RPMI7951 (cell line): ENCODE measurements at regions not wholly inside any gene's neighbourhood (a gene's known extent, or its start where the extent isn't known, plus 50 kb on each side); places are given as distances from the start of the nearest gene placed in this dataset.
"Not testable (repeated sequence)": the region's sequence is repeated elsewhere in the genome, so short reads cannot be mapped to it uniquely, and the experiment has no call there.

Source experiments
- DNase-seq: peaks from one replicate; pipeline ENCODE4 v3.0.0-alpha.2; 2012; ENCODE audit warnings: low read depth

DNA sequence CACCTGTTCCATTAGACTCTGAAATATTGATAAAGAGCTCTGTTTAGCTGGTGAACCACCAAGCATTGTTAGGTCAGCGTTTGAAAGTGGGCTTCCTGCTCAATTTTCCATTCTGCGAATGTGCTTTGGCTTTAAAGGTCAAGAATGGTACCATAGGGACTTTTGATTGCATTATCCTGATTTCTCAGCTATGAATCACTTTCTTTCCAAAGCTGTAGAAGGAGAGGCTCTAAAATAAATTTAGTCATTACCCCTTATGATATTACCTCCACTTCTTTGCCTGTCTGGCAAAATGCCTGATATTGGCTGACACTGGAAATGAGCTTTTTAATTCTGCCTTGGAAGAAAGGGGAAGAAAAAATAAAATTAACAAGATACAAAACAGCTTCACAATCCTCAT, 237.2 kb upstream of the CTNND2 start:
- no peak for DNase-seq

DNA sequence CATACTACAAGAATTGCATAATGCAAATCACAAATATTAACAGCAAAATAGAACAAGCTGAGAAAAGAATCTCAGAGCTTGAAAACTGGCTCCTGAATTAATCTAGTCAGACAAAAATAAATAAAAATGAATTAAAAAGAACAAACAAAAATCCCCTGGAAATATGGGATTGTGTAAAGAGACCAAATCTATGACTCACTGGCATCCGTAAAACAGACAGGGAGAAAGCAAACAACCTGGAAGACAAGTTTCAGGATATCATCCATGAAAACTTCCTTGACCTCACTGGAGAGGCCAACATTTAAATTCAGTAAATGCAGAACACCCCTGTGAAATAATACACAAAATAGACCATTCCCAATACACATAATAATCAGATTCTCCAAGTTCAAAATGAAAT, 229.3 kb upstream of the CTNND2 start:
- no peak for DNase-seq

DNA sequence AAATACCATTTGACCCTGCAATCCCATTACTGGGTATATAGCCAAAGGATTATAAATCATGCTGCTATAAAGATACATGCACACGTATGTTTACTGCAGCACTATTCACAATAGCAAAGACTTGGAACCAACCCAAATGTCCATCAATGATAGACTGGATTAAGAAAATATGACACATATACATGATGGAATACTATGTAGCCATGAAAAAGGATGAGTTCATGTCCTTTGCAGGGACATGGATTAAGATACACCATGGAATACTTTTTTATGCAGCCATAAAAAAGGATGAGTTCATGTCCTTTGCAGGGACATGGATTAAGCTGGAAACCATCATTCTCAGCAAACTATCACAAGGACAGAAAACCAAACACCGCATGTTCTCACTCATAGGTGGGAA, 226.8 kb upstream of the CTNND2 start:
- DNase-seq, result not testable (repeated sequence)

DNA sequence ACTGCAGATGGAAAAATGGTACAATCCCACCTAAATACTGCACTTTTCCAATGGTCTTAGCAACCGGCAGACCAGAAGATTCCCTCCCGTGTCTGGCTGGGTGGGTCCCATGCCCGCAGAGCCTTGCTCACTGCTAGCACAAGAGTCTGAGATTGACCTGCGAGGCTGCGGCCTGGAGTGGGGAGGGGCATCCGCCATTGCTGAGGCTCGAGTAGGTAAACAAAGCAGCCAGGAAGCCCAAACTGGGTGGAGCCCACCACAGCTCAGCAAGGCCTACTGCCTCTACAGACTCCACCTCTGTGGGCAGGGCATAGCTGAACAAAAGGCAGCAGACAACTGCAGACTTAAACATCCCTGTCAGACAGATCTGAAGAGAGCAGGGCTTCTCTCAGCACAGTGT, 221.6 kb upstream of the CTNND2 start:
- DNase-seq, result no peak

DNA sequence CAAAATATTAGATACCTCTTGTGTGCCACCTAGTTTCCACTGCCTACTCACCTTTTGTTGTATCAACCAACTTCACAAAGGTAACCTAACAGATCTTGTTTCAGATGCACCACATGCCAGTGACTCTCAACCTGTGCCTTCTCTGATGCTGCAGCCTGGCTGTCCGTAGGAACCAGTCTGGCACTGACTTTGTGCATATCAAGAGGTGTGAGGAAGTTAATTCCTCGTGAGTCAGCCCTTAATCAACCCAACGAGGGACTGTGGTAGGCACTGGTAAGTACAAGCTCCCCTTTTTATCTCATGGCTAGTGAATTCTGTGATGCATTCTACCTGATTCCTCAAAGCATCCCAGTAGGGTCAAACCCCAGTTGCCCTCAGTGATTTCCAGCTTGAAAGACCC, 215.4 kb upstream of the CTNND2 start:
- DNase-seq, result no peak

DNA sequence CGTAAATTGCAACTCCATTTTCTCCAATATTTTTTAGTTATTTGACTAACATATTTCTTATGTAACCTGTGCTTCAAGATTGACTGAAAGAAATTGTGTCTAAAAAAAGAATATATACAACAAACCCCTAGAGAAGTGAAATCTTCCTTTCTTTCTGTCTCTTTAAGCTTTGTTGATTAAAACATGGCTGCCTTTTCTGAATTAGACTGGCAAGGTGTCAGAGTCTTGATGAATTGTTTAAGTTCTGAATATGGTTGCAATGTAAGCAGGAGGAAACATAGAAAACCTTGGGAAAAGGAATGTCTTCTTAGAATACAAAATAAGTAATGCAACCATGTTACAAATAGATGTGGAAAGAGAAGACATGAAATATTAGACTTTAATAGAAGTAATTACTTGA, 209.8 kb upstream of the CTNND2 start:
- DNase-seq, result no peak

DNA sequence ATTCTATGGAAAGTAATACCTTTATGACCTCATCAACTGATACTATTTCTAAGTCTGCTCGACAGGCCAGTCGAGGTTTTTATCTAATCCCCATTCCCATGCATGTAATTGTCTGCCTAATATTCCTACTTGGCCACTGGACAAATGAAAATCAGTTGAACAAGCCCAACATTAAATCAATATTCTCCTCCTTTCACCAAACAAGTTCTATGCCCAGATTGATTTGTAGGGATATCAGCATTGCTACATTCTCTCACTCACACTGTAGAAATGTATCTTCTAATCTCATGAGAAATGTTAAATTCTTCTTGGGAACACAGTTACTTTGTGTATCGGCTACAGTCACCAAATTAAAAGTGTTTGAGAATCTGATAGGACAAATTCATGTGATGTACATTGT, 208.8 kb upstream of the CTNND2 start:
- no peak for DNase-seq

DNA sequence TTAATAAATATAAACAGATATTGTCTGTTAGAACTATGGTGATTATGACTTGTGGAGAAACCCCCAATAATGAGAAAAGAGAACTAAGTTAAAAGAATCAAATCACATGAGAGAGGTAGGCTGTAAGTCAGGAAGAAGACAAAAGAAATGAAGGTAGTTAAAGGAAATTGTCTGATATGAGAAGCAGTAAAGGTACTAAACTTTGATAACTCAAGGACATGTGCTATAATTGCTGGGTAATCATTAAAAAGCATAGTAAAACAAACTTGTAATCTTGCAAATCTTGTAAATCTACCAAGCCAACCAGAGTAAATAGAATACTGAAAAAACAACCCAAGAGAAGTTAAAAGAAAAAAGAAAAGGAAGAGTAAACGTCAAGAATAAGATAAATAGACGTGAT, 207.0 kb upstream of the CTNND2 start:
- DNase-seq, result no peak

DNA sequence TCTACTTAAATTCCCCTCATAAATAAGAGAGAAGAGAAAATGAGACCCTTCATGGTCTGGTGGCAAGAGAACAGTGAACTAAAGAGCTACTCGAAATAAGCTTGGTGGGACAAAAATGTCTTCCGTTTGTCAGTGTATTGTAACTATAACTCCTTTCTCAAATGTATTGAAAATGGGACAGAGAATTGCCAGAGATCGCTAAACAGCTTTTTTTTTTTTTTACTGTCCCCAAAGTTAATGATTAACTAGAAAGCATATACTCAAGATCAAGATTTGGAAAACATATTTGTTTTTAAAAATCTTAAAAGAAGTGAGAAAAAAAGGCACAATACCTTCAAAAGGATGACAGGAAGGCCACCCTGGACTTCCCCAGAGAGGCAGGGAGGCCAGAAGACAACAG, 206.4 kb upstream of the CTNND2 start:
- DNase-seq, result no peak

DNA sequence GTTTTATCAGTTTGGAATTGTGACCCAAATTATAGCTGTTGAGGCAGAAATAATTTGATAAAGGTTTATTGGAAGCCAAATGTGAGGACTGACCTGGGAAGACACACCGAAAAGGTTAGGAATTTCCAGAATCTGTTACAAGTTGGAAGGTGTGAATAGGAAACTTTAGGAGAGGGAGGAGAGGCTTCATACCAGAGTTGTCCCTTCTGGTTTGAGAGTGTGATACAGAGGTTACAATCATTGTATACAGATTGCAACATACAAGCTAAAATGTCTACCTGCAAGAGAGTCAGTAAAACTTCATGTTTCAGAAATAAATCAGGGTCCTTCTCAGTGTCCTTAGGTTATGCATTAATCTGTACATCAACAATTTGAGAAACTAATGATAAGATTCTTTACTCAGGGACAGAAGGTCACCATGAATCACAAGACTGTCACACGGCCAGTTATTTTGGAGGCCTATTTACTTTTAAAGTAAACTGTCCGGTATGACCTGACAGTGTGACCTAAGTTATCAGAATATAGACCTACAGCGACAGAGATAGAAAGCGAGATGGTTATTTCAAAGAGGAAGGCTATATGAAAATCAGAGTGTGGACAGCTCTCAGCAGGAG, 204.9 kb upstream of the CTNND2 start:
- no peak for DNase-seq

DNA sequence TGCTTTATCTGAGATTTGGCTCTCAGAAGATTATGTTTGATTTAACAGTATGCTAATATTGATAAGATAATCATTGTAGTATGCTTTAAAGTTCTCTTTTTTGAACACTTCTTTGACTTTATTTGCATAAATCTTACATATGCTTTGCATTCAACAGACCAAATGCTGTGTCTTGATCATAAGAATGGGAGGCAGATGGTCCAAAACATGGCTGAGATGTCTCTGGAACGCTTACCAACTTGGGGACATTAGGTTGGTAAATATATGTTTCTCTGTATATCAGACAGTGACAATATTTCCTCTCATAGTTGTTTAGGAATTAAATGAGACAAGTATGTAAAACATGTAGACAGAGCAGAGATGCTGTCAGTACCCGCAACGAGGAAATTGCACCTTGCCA, 197.9 kb upstream of the CTNND2 start:
- no peak for DNase-seq

DNA sequence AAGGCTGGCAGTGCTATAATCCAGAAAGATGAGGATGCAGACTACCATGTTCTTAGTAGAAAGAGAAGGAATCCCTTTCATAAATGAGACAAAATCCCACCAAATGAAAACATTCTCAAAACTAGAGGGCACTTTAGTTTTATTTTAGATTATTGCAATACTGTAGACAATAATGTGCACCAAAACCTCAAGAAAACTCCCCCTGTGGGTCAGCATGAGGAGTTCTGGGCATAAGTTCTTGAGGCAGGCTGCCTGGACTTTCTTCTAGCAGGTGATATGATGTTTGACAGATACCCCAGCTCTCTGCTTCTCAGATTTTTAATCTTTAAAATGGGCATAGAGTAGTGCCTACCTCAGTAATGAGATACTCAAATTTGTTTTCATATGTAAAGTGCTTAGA, 196.3 kb upstream of the CTNND2 start:
- no peak for DNase-seq

DNA sequence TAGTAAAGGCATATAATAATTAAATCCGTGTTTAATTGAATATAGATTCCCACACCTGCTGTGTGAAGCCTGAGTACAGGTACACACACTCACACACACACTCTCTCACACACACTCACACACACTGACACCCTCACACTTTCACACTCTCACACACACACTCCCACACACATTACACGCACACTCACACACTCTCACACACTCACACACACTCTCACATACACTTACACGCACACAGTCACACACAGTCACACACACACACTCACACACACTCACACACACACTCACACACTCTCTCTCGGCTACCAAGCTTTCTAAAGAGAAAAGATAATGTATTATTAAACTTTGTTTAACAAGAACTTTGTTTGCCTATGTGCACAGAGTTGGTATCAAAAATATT, 195.1 kb upstream of the CTNND2 start:
- DNase-seq, result no peak

DNA sequence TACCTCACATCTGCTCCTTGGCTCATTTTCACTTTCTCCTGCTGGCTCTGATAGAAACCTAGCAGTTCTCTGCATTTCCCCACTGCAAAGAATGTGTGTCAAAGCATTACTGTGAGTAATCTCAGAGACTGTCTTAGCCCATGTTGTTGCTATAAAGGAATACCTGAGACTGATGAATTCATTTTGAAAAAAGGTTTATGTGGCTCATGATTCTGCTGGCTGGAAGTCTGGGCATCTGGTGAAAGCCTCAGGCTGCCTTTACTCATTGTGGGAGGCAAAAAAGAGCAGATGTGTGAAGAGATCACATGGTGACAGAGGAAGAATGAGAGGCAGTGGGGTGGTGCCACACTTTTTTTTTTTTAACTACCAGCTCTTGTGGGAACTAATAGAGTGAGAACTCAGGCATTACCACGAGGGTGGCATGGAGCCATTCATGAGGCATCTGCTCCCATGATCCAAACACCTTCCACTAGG, 191.6 kb upstream of the CTNND2 start:
- peak; percentile 11 for DNase-seq

DNA sequence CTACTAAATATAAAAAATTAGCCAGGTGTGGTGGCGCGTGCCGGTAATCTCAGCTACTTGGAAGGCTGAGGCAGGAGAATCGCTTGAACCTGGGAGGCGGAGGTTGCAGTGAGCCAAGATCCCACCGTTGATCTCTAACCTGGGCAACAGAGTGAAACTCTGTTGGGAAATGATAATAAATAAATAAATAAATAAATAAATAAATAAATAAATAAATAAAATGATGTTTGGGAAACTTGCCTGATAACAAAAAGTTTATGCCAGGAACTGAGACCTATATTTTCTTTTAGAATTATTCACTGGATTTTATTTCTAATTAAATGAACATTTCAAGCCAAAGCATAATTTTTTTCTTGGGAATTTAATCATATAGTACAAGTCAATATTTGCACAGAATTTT, 189.3 kb upstream of the CTNND2 start:
- no peak for DNase-seq

DNA sequence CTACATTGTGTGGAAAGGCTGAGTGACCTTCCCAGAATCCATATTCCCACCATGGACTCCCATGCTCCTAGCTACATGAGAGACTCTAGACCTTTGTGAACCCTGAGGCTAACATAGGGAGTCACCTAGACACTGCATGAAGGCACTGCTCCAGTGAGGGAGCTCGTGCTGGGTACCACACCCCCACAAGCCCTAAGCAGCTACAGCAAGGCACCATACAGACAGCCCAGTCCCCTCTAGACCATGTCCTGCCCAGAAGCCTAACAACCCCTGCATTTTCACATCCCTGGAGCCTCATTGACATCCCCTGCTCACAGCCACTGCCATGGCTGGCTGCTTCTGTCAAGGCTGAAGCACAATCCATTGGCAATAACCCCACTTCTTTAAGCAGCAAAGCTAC, 176.5 kb upstream of the CTNND2 start:
- DNase-seq, result no peak

DNA sequence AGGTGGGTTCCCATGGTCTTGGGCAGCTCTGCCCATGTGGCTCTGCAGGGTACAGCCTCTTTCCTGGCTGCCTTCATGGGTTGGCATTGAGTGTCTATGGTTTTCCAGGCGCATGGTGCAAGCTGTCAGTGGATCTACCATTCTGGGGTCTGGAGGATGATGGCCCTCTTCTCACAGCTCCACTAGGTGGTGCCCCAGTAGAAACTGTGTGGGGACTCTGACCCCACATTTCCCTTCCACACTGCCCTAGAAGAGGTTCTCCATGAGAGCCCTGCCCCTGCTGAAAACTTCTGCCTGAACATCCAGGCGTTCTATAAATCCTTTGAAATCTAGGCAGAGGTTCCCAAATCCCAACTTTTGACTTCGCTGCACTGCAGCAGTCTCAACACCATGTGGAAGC, 174.0 kb upstream of the CTNND2 start:
- not testable (repeated sequence) for DNase-seq

DNA sequence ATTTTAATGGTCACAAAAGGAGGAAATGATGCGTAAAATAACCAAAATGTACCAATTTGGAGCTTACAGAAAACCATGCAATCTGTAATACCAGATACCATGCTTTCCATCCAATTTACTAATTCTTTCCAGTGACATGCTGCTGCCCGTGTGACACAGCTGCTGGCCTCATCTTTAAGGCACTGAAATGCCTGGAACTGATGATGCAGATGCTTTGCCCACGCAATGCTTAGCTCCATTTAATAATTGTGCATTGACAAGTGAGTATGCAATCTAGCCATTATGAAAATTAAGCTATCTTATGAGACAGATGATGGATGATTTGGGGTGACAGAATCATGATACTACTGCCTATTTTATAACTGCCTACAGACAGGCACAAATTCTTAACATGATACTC, 169.2 kb upstream of the CTNND2 start:
- no peak for DNase-seq

DNA sequence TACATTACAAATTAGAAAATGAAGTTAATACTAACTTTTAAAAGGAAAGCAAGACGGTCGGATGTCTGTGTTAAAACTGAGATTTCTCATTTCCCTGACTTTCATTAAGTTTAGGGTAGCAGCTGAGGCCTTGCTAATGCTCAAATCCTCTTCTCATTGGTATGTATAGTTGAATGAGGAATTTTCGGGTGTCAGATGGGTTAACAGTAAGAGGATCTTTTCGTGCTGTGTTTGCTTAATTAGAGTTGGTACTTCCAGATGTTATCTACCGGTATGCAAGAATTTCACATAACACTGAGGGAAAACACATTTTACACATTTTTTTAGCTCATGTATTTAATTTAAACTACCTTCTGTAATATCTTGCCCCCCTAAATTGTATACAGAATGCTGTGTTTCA, 168.2 kb upstream of the CTNND2 start:
- DNase-seq, result no peak

DNA sequence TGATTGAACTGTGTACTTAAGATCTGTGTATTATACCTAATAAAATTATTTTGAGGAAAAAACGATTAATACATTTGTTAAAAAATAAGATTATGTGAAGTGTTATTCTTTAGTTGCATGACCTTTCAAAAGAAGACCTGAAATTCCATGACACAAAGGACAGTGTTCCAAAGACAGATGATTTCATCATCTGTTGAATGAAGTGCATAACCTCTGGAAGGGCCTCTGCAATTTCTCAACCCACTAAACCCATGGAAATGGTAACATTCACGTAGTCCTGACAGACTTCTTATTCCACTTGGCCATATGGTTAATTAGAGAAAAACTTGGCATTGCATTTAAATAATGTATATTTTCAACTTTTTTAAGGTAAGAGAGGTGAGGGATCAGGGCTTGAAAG, 167.2 kb upstream of the CTNND2 start:
- DNase-seq, result no peak

DNA sequence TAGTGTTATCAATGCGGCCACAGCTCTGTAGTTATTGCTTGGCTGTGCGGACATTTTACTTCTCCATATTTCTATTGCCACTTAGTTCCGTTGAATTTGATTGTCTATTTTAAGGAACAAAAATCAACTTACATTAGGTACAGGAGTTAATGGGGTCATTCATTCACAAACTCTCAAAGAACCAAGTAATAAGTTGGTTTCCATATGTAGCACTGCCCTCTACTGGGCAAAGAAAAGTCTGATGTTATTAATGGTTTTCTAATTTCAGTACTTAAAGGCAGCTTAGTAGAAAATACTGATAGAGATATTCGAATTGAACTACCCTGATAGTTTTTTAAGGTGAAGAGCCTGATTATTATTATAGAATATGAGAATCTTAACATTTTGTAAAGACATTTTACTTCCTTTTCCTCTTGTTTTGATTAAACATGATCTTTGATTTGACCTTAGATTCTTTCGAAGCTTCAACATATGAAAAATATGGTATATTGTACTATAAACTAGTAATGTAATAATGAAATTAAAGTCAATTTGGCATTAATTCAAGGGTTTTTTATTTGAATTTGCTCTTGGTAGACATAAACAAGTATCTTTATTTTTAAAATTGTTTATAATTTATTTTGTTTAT, 119.5 kb upstream of the CTNND2 start:
- peak; percentile 28 for DNase-seq

DNA sequence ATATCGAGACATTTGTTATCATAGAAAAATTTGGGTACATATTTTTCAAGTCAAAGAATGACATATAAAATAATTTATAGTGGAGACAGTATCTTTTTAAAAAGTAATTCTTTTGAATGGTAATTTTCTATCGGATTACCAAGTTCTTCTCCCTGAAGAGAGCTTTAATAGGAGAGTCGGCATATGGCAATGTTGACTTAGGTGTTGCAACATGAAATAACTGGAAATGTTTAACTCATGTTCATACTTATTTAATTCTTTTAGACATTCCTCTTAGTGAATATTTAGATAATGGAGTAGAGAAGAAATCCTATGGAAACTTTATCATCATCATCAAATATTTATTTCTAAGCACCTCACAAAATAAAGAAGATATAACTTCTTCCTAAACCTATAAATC, 118.2 kb upstream of the CTNND2 start:
- no peak for DNase-seq

DNA sequence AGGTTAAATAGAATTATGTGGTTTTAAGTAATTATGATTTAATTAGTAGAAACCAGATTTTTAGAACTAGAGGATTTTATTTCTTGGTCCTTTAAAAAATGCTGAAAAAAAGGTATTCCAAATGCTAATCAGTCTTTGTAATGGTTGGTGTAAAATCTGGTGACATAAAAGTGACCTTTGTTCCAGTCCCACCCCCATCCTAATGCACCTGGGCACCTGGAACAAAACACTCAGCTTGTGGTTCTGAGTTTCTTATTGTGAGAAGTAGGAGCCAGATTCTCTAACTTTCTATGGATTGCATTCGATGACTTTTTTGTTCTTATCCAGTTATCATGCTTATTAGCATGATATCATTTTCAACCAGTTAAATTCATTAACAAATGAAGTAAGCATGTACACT, 115.1 kb upstream of the CTNND2 start:
- no peak for DNase-seq

DNA sequence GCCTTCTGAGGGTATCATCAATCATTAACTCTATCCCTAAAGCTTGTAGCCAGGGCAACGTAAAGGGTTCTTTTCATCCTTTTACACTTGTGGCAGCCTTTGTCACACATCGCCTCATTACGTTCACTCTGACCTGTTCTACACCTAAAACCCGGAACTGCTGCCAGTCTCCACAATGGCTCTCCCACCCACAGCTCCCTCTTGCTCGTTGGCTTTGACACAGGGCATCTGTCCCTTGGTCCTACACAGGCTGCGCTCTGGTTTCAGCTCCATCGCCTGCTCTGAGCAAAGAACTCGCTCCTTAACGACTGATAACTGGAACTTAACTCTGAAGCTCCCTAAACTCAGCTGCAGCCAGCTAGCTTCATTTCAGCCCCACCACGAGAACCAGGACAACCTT, 112.8 kb upstream of the CTNND2 start:
- DNase-seq, result no peak
